SK-N-SH treated with all-trans-retinoic acid at 6 μM for 48 hours (cell line): ENCODE measurements at regions not wholly inside any gene's neighbourhood (a gene's known extent, or its start where the extent isn't known, plus 50 kb on each side); places are given as distances from the start of the nearest gene placed in this dataset.
"Not testable (repeated sequence)": the region's sequence is repeated elsewhere in the genome, so short reads cannot be mapped to it uniquely, and the experiment has no call there.

Experiments used
- ARNTL ChIP-seq: fragments of 450-650 bp; formaldehyde crosslinking; IDR thresholded peaks from 2 replicates; pipeline ENCODE4 v1.5.0; 2020; ENCODE audit warnings: low read depth, mild to moderate bottlenecking, moderate library complexity, borderline replicate concordance
- BACH2 ChIP-seq: fragments of 250-450 bp; sonication (Bioruptor Pico); IDR thresholded peaks from 2 replicates; pipeline ENCODE4 v1.9.0; 2021; ENCODE audit warnings: mild to moderate bottlenecking, borderline replicate concordance
- CSDC2 ChIP-seq: fragments of 250-450 bp; sonication (Bioruptor Pico); IDR thresholded peaks from 2 replicates; pipeline ENCODE4 v1.5.0; 2020; ENCODE audit warnings: mild to moderate bottlenecking, moderate library complexity
- ESRRG ChIP-seq: fragments of 250-450 bp; sonication (Bioruptor Pico); IDR thresholded peaks from 2 replicates; pipeline ENCODE4 v1.6.1; 2021; ENCODE audit warnings: mild to moderate bottlenecking
- GLIS3 ChIP-seq: fragments of 250-450 bp; sonication (Bioruptor Pico); IDR thresholded peaks from 2 replicates; pipeline ENCODE4 v1.5.0; 2020; ENCODE audit warnings: mild to moderate bottlenecking, moderate library complexity
- ISL1 ChIP-seq: fragments of 250-450 bp; sonication (Bioruptor Pico); IDR thresholded peaks from 2 replicates; pipeline ENCODE4 v2.1.2; 2022; ENCODE audit warnings: mild to moderate bottlenecking, moderate library complexity
- RARB ChIP-seq: fragments of 250-450 bp; sonication (Bioruptor Pico); IDR thresholded peaks from 2 replicates; pipeline ENCODE4 v1.8.0; 2021; ENCODE audit warnings: mild to moderate bottlenecking, moderate library complexity
- SNAI2 ChIP-seq: fragments of 250-450 bp; sonication (Bioruptor Pico); IDR thresholded peaks from 2 replicates; pipeline ENCODE4 v1.5.0; 2020; ENCODE audit warnings: mild to moderate bottlenecking, moderate library complexity
- TCF4 ChIP-seq: fragments of 250-450 bp; sonication (Bioruptor Pico); IDR thresholded peaks from 2 replicates; pipeline ENCODE4 v1.8.0; 2021; ENCODE audit warnings: mild to moderate bottlenecking, moderate library complexity, borderline replicate concordance
- TOX ChIP-seq: fragments of 250-450 bp; sonication (Bioruptor Pico); IDR thresholded peaks from 2 replicates; pipeline ENCODE4 v1.8.0; 2021; ENCODE audit warnings: mild to moderate bottlenecking, moderate library complexity, borderline replicate concordance
- ZFP30 ChIP-seq: fragments of 450-650 bp; formaldehyde crosslinking; IDR thresholded peaks from 2 replicates; pipeline ENCODE4 v1.5.0; 2022; ENCODE audit warnings: mild to moderate bottlenecking, moderate library complexity
- ZNF565 ChIP-seq: fragments of 450-650 bp; formaldehyde crosslinking; conservative IDR thresholded peaks from 2 replicates; pipeline ENCODE4 v1.5.0; 2020; ENCODE audit warnings: low read depth, mild to moderate bottlenecking, moderate library complexity
- ZNF8 ChIP-seq: fragments of 450-650 bp; formaldehyde crosslinking; IDR thresholded peaks from 2 replicates; pipeline ENCODE4 v1.5.0; 2020; ENCODE audit warnings: mild to moderate bottlenecking, moderate library complexity
- TF ChIP-seq, protein P1 (sequence below): fragments of 250-450 bp; sonication (Bioruptor Pico); IDR thresholded peaks from 2 replicates; pipeline ENCODE4 v1.8.0; 2020; ENCODE audit warnings: mild to moderate bottlenecking, moderate library complexity, borderline replicate concordance

DNA sequence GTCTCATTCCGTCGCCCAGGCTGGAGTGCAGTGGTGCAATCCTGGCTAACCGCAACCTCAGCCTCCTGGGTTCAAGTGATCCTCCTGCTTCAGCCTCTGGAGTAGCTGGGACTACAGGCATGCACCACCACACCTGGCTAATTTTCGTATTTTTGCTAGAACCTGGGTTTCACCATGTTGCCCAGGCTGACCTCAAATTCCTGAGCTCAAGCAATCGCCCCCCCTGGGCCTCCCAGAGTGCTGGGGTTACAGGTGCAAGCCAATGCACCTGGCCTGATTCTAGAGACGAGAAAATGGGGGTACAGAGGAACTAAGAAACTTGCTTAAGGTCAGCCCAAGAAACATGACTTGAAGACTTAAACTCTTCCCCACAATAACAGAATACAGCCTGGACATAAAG, 111.0 kb downstream of the PRR15 start:
- not testable (repeated sequence) for TF ChIP-seq ZFP30 (CRISPR knock-in tag); TOX (CRISPR knock-in tag); ARNTL; ESRRG; BACH2 (CRISPR knock-in tag); ISL1 (CRISPR knock-in tag); RARB (CRISPR knock-in tag); GLIS3 (CRISPR knock-in tag); ZNF565 (CRISPR knock-in tag); SNAI2 (CRISPR knock-in tag); TCF4 (CRISPR knock-in tag); CSDC2 (CRISPR knock-in tag); ZNF8 (CRISPR knock-in tag)
- TF ChIP-seq, protein P1, sequence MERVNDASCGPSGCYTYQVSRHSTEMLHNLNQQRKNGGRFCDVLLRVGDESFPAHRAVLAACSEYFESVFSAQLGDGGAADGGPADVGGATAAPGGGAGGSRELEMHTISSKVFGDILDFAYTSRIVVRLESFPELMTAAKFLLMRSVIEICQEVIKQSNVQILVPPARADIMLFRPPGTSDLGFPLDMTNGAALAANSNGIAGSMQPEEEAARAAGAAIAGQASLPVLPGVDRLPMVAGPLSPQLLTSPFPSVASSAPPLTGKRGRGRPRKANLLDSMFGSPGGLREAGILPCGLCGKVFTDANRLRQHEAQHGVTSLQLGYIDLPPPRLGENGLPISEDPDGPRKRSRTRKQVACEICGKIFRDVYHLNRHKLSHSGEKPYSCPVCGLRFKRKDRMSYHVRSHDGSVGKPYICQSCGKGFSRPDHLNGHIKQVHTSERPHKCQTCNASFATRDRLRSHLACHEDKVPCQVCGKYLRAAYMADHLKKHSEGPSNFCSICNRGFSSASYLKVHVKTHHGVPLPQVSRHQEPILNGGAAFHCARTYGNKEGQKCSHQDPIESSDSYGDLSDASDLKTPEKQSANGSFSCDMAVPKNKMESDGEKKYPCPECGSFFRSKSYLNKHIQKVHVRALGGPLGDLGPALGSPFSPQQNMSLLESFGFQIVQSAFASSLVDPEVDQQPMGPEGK (CRISPR knock-in tag): not testable (repeated sequence)
